ENCODE measurements at regions not wholly inside any gene's neighbourhood (a gene's known extent, or its start where the extent isn't known, plus 50 kb on each side); places are given as distances from the start of the nearest gene placed in this dataset.

- H3K4me1 ChIP-seq (ENCODE audit: control insufficient read depth in 2 of 2, insufficient read depth in 2 of 2, low read length in 2 of 2): no peaks in the 10 kb centered on the region
- intact Hi-C loops (cut with micrococcal nuclease): no loop called here
- 80% methylated on average over 1 of the region's 4 CpGs for WGBS (ENCODE audit: insufficient coverage)
- no peaks in the 10 kb centered on the region for H3K79me2 ChIP-seq (ENCODE audit: control insufficient read depth, insufficient read depth, low read length)
- H3K9ac ChIP-seq (ENCODE audit: low read length): no peak overlapping the region
- ChIA-PET POLR2A (no interaction called here), CTCF (no interaction called here)
- H3K9me3 Mint-ChIP-seq (ENCODE audit: insufficient read depth): no peaks in the 10 kb centered on the region
- no peaks in the 10 kb centered on the region for H4K20me1 ChIP-seq (ENCODE audit: control insufficient read depth, insufficient read depth, low read length, poor library complexity, severe bottlenecking)
- no peaks in the 10 kb centered on the region for H3K27me3 ChIP-seq (replicated peaks in 1 of 4; ENCODE audit: control extremely low read depth in 1 of 4, control insufficient read depth in 3 of 4, insufficient read depth in 4 of 4, low read length in 3 of 4)
- no peak overlapping the region for H2AFZ ChIP-seq (ENCODE audit: insufficient read depth, low read depth, low read length, poor library complexity, severe bottlenecking)
- H3K27ac ChIP-seq (ENCODE audit: low read length in 2 of 2): no peak overlapping the region
- no peak for ATAC-seq (ENCODE audit: low read depth)
- no peaks in the 10 kb centered on the region for H3K36me3 ChIP-seq (replicated peaks in 1 of 2; ENCODE audit: control extremely low read depth in 1 of 2, control insufficient read depth in 1 of 2, extremely low read depth in 1 of 2, insufficient read depth in 2 of 2, low read length in 1 of 2)
- H3K4me2 ChIP-seq (replicated peaks; ENCODE audit: low read depth, low read length, poor library complexity, severe bottlenecking): no peak overlapping the region
- no peak for TF ChIP-seq CTCF (IDR thresholded peaks at IDR 0.05)
- TF ChIP-seq EZH2 (IDR thresholded peaks at IDR 0.05; ENCODE audit: borderline replicate concordance, insufficient read depth, low read depth, low read length, poor library complexity, severe bottlenecking): no peak
- peaks cover 0 to 5% (median 0%) of the 10 kb centered on the region in 3 donors for H3K9me3 ChIP-seq (ENCODE audit: control extremely low read depth in 1 of 3, control insufficient read depth in 2 of 3, insufficient read depth in 1 of 3, low read length in 2 of 3)
- DNase-seq: no peak
- no peaks in the 10 kb centered on the region for H3K4me1 Mint-ChIP-seq
- H3K27ac Mint-ChIP-seq: no peak overlapping the region
- H3K4me3 Mint-ChIP-seq: no peak overlapping the region
- no peaks in the 10 kb centered on the region for H3K27me3 Mint-ChIP-seq
- no peak overlapping the region for H3K4me3 ChIP-seq (ENCODE audit: control extremely low read depth in 1 of 5, extremely low read depth in 1 of 5, insufficient read depth in 1 of 5, low read depth in 2 of 5, low read length in 4 of 5)
These were observed 210.2 kb upstream of the ADAMTS3 start for GRCh38 chr4:72779241-72779640.

- no peaks in the 10 kb centered on the region for H3K27me3 ChIP-seq (replicated peaks in 1 of 4; ENCODE audit: control extremely low read depth in 1 of 4, control insufficient read depth in 3 of 4, insufficient read depth in 4 of 4, low read length in 3 of 4)
- no peak overlapping the region for H2AFZ ChIP-seq (ENCODE audit: insufficient read depth, low read depth, low read length, poor library complexity, severe bottlenecking)
- Mint-ChIP-seq H3K4me1 (no peaks in the 10 kb centered on the region), H3K27me3 (no peaks in the 10 kb centered on the region), H3K9me3 (ENCODE audit: insufficient read depth) (no peaks in the 10 kb centered on the region), H3K27ac (no peak overlapping the region), H3K4me3 (no peak overlapping the region)
- intact Hi-C loops (cut with micrococcal nuclease): no loop called here
- no peak overlapping the region for H3K4me3 ChIP-seq (ENCODE audit: control extremely low read depth in 1 of 5, extremely low read depth in 1 of 5, insufficient read depth in 1 of 5, low read depth in 2 of 5, low read length in 4 of 5)
- DNase-seq (no peak), ATAC-seq (ENCODE audit: low read depth) (no peak)
- peaks cover 0 to 5% (median 0%) of the 10 kb centered on the region in 3 donors for H3K9me3 ChIP-seq (ENCODE audit: control extremely low read depth in 1 of 3, control insufficient read depth in 2 of 3, insufficient read depth in 1 of 3, low read length in 2 of 3)
- no peaks in the 10 kb centered on the region for H3K4me1 ChIP-seq (ENCODE audit: control insufficient read depth in 2 of 2, insufficient read depth in 2 of 2, low read length in 2 of 2)
- H3K4me2 ChIP-seq (replicated peaks; ENCODE audit: low read depth, low read length, poor library complexity, severe bottlenecking): no peak overlapping the region
- ChIA-PET CTCF (no interaction called here), POLR2A (no interaction called here)
- H3K79me2 ChIP-seq (ENCODE audit: control insufficient read depth, insufficient read depth, low read length): no peaks in the 10 kb centered on the region
- WGBS (ENCODE audit: insufficient coverage): 100% methylated on average over 1 of the region's 6 CpGs
- H3K36me3 ChIP-seq (replicated peaks in 1 of 2; ENCODE audit: control extremely low read depth in 1 of 2, control insufficient read depth in 1 of 2, extremely low read depth in 1 of 2, insufficient read depth in 2 of 2, low read length in 1 of 2): no peaks in the 10 kb centered on the region
- H3K9ac ChIP-seq (ENCODE audit: low read length): no peak overlapping the region
- no peak for TF ChIP-seq CTCF (IDR thresholded peaks at IDR 0.05)
- no peak for TF ChIP-seq EZH2 (IDR thresholded peaks at IDR 0.05; ENCODE audit: borderline replicate concordance, insufficient read depth, low read depth, low read length, poor library complexity, severe bottlenecking)
- no peak overlapping the region for H3K27ac ChIP-seq (ENCODE audit: low read length in 2 of 2)
- no peaks in the 10 kb centered on the region for H4K20me1 ChIP-seq (ENCODE audit: control insufficient read depth, insufficient read depth, low read length, poor library complexity, severe bottlenecking)
These were observed 208.4 kb upstream of the ADAMTS3 start for GRCh38 chr4:72777436-72777835.
